ENCODE measurements at regions not wholly inside any gene's neighbourhood (a gene's known extent, or its start where the extent isn't known, plus 50 kb on each side); places are given as distances from the start of the nearest gene placed in this dataset.
"Not testable (repeated sequence)": the region's sequence is repeated elsewhere in the genome, so short reads cannot be mapped to it uniquely, and the experiment has no call there.

DNA sequence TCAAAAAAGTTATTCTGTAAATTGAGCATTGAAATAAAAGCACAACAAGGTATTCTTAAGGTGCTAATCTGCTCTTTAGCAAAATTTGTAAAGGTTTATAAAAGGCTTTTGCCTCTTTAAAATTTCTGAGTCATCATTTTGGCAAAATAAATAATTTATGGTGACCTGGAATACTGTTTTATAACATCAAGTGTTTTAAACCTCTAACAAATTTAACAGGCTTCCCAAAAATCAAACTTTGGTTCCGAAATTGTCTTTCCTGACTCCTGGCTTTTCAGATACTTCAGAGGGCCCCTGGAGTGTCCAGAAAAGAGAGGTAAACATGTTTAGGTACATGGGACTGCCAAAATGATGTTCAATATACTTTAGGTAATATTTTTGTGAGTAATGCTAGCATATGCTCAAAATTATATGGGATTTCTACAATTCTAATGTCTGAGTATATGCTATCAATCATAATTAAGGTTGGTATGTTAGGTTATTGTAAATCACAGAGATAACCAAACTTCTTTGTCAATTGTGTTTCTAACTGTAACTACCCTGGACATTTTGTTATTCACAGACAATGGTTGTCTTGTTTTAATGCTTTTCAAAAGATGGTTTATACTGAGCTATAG is 160.3 kb upstream of the OLIG3 start:
- DNase-seq: no peak

DNA sequence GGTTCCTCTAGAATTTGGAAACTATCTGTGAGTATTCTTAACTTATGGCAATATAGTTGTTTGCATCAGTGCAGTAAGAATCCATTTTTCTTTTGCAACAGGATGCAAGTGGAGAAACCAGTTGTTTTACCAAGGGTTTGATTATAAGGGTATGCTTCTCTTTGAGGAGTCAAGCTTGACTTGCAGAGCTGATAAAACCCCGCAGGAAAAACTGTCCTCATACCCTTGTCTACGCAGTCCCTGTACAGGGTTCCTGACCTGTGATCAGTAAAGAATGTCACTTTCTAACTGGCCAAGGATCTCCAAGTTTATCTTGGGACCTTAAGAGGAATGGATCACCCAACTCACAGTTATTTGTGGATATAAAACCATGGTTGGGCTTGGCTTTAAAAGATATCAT is 161.1 kb upstream of the OLIG3 start:
- DNase-seq: no peak

DNA sequence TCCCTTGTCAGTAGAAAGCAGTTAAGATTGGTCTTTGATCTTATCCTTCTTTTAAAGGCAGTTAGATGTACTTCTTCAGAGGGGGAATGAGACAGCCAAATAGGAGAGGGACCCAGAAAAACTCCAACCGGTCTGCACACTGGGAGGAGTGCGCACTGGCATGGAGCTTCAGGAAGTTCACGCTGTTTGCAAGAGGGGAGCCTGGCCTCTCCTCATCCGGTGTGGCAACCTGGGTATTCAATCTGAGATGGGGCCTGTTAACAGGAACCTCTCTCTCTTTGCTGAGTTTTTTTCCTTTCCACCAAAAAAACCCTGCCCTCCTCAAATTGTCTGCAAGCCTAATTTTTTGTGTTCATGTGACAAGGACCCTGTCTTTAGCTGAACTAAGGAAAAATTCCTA is 162.5 kb upstream of the OLIG3 start:
- no peak for DNase-seq

DNA sequence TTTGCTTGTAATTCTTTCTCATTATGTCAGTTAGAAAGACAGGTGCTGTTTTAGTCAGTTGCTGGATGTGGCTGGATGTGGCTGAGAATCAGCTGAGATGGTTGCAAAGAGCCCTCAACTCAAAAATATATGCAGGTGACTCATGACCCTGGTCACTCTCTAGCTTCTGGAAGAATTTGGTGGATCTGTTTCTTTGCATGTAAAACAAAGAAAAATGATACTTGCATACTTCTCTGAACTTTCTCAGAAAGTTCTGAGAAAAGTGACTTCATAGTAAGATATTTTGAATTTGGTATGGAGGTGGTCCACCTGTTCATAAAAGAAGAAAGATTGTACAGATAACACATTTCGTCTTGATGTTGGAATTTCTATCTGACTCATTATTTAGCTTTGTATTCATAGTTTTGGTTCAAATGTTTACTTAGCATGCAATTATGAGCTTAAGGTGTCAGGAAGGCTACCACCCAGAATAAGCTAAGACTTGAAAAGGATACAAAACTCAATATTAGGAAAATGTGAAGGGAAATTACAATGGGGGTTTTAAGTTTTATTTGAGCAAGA is 163.2 kb upstream of the OLIG3 start:
- no peak for DNase-seq

DNA sequence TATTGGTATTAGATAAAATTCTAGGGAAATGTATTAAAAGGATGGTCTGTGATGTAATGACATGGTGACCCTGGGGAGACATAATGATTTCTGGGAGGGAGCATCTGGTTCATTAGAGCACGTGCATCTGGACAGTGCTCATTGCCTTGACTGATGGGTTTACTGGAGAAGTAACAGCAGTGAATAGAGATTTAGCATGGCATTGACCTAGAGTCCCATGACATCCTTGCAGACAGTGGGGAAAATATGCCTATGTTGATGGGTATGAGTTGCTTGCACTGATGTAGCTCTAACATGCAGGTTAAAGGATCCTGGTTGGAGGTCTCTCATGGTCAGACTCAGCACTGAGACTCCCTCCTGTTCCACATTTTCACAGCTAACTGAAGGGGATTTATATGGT is 164.1 kb upstream of the OLIG3 start:
- DNase-seq: no peak

DNA sequence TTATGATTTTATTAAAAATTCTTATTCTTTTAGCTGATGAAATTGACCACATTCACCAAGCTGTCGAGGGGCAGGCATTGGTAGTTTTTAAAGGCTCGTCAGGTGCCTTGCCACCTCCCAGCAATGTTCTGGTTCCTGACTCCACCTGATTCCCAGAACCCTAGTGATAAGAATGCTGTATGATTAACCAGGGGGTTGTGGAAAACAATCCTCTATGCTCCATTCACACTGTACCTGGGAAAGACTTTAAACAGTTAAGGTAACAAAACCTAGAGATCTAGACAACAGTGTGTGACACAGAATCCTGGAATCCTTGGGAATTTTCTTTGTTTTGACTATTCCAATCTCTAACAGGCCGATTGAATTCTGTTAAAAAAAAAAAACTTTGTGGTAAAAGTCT is 165.7 kb upstream of the OLIG3 start:
- DNase-seq: no peak

DNA sequence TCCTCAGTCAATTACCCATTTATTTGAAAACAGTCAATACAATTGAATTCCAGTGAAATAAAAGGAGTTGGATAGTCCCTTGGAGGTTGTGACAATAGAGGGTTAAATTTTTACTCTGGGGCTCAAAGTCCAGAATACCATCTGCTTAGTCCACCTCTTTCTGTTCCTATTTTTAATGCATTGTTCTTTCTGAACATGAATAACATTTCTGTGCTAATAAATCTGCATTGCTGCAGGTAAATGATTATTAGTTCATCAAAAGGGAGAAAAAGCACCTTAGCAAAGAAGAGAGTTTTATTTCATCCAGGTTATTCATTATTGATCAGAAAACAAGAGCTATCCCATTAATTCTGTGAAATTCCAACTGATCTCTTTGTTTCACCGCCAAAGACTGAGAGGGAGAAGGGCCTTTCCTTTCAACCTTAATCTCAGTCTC is 166.1 kb upstream of the OLIG3 start:
- no peak for DNase-seq

DNA sequence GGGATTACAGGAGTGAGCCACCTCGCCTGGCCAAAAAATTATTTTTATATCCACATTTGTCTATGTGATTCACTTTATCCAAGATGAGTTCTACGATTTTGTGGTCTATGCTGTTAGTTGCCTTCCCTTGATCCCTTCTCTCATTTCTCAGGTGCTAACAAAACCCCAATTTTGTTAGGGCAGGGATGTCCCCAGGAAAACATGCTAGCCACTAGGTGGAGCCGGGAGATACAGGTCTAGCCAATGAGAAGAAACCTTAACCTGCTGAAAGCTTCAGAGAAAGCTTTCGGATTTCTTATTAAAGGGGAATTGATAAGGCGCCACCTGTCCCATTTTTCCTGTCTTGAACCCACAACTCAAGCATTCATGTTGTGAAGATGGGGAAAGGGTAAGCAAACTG is 167.4 kb upstream of the OLIG3 start:
- no peak for DNase-seq

DNA sequence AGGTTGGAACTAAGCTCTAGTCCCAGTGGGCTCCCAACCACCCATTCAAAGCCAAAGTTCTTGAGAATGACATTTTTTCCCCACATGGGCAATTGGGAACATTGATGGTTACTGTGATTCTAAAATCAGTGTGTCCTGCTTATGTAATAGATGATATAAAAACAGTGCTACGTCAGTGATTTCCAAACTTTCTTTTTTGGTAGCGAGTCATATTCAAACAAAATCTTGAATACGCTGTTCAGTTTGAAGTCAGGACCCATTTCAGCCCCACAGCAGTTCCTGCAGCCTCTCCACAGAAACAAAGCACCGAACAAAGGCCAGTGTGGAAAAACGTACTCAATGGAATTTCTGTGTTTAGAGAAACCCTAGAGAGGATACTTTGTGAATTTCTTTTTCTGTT is 170.0 kb upstream of the OLIG3 start:
- DNase-seq: no peak

DNA sequence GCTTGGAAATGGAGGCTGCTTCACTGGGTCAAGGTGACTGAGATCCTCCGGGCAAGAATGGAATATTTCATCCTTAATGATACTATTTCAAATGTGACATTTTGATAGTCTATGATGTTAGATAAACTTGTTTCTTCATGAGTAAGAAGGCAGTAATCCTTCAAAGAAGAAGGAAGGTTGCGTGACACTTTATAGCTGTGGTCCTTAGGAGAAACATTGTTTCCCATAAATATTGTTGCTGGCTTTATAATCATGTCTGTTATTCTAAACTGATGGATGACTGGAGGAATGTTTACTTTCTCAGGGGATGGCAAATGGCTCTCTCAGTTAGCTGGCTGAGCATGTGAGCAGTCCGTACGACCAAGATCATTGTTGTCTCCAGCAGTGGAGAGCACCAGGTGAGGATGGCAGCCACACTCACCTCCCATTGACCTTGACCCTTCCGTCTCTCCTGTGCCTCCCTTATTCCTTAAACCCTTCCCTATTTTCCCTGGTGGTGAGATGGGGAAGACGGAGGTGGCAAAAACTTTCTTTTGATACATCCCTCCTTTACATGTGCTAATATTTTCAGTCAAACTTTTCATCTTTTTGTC is 171.2 kb upstream of the OLIG3 start:
- DNase-seq: no peak

DNA sequence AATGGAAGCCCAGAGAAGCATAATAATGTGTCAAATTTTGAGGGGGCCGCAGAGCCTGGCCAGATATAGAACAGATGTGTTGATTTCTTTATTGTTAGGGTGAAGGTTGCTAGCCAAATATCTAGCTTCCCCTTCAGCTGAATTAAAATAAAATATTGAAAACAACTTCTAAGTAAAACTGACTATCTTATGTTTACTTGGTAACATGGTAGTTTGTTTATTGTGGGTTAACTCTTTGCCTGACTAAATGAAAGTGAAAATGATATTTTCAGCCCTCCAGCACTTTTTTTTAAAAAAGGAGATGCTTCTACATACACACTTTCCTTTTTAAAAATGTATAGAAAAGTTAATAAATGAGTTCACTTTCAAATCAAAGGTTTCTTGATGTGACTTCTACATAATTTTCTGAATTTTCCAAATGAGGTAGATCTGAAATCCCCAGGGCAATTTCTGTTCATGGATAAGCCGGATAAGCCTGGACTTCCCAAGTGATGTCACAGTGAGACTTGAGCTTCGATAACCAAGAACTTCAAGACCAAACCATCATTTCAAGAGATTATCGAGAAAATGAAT is 172.1 kb upstream of the OLIG3 start:
- DNase-seq: no peak

DNA sequence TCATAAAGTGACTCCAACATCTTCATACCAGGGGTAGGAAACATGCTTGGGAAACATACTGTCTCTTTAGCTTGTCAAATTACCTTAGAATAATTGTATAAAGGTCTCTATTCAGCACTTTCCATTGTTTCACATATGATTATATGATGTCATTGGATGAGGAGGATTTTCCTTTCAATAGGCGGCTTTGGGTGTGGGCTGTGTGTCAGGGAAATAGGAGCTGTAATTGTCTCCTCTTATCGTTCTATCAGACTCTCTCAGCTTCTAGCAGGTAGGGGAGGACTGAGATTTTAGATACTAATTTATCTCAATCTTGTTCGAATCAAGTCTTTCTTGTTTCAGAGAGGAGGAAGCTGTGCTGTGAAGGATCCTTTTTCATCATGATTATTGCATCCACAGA is 179.4 kb upstream of the OLIG3 start:
- DNase-seq: no peak

DNA sequence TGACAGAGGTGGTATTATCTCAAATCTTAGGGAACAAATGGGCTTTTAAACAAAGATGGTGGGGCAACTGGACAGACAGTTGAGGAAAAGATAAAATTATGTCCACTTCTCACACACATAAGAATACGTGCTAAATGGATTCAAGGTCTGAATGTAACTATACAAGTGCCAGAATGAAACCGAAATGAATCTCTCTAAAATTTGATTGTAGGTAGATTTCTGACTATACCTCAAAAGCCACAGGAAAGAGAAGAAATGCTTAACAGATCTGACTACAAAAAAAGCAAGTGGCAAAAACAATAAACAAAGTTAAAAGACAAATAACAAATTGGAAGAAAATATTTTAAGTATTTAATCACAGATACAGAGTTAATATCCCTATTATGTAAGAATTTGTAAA is 182.7 kb upstream of the OLIG3 start:
- no peak for DNase-seq

DNA sequence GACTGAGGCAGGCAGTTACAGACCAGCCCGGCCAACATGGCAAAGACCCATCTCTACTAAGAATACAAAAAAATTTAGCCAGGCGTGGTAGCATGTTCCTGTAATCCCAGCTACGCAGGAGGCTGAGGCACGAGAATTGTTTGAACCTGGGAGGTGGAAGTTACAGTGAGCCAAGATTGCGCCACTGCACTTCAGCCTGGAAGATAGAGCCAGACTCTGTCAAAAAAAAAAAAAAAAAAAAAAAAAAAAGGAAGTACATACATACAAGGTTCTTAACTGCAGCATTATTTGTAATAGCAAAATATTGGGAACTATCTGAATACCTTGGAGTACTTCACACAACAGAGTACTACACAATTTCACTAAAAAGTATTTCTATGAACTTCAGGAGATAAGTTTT is 183.5 kb upstream of the OLIG3 start:
- DNase-seq: peak in 1 of 58 donors; percentile 0

DNA sequence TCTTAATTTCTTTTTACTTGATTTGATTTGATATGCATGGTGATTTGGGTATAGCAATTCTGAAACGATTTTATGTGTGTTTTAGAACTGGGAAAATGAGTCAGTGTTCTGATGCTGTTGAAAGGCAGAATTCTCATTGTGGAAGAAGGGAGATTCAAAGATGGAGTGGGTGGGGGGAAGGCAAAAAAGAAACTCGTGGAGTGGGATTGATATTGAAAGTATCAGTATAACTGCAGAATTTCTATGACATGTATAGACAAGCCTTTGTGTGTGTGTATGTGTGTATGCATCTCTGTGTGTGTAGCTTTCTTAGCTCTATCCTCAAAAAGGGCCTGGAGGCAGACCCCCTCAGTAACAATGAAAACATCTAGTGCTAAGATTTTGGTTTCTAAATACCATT is 184.3 kb upstream of the OLIG3 start:
- no peak for DNase-seq

DNA sequence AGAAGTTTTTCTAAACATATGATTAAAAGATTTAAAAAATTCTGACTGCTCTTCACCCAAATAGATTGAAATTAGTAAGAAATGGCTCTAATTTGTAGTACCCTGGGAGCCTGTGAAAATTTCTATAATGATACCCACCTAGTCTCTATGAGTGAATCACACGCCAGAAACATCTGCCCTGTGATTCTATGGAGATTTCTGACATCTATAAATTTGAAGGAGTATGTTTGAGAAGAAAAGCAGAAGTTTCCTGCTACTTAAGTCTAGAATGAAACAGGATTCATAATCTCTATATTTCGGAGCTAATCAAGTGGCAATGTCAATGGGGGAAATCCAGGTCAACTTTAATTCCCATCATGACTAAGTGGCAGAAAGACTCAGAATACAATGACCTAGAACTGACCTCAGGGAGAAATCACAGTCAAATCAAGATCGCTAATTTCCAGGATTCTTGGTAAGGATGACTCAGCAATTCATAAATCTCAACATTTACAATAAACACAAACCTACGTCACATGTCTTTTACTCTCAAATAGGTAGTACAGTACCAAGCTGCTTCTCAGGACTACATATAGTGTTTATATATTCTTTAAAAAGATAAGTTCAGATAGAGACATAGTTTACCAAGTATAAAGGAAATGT is 186.2 kb upstream of the TNFAIP3 start:
- no peak for DNase-seq

DNA sequence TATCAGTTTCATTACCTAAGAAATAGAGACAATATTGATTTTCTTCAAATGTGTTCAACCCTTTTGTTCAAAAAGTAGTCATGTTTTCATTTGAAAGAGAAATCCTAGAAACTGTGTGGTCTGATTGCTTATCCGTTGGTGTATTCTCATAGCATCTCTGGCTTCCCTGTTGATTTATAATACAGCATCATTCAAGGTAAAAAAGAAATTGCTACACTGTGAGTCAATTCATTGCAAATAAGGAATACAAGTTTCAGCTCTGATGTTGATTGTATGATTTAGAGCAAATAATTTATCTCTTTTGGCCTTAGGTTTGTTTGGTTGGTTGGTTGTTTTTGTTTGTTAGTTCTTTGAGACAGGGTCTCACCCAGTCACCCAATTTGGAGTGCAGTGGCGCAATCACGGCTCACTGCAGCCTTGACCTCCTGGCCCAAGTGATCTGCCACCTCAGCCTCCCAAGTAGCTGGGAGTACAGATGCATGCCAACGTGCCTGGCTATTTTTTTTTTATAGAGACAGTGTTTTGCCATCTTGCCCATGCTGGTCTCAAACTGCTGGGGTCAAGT is 185.5 kb upstream of the TNFAIP3 start:
- no peak for DNase-seq

DNA sequence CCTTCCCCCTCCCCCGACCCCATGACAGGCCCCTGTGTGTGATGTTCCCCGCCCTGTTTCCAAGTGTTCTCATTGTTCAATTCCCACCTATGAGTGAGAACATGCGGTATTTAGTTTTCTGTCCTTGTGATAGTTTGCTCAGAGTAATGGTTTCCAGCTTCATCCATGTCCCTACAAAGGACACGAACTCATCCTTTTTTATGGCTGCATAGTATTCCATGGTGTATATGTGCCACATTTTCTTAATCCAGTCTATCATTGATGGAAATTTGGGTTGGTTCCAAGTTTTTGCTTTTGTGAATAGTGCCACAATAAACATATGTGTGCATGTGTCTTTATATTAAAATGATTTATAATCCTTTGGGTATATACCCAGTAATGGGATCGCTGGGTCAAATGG is 184.4 kb upstream of the TNFAIP3 start:
- DNase-seq: not testable (repeated sequence)

DNA sequence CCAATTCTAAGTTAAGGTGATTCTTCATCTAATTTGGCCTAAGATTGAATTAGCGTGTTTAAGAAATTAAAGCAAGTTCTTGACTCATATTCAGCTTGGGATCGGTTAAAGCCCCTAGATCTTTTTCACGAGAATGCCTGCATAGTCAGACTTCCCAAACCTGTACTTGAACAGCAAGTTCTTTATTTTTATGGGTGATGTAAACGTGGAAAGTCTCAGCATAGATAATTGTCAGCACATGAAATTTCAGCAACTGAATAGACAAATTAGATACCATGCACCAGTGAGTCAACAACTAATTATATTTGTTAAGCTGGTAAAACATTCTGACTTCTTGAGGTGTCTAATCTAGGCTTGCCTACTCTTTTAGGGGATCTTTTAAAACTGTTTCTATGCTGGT is 183.1 kb upstream of the TNFAIP3 start:
- no peak for DNase-seq

DNA sequence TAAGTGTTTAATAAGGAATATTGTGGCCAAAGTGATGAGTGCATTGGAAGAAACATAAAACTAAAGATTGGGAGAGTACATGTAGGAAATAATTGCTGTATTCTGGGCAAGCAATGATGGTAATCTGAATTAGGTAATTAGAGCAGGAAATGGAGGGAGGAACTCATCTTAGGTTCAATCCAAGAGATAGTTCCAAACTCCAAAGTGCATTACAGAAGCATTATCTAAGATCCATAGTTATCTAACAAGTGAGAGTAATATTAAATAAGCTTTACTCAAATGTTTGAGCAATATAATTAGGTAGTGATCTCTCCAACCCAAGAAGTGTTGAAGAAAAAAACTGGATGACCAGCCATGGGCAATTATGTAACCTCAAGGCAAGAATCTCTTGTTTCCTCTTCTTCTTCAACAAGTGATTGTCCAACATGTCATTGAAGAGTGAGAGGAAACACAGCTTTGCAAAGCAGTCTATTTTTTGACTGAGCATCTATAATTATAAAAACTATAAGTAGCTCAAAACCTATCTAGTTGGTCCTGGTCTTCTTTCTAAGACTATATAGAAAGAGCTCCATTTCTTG is 181.2 kb upstream of the TNFAIP3 start:
- no peak for DNase-seq

DNA sequence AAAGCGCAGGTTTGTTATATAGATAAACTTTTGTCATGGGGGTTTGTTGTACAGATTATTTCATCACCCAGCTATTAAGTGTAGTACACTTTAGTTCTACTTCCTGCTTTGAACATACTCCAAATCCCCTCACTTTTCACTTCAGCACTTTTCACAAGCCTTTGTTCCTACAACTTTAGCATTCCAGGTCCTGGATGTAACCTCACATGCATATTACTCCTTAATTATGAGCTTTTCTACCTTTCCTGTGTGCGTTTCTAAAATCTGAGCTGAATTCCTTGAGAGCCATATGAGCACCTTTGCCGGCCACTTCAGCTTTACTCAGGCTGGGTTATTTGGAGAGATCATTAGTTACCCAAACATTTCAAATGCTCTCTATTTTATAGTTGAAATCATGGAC is 179.2 kb upstream of the TNFAIP3 start:
- no peak for DNase-seq

Measured in anterior cingulate cortex (tissue), 58 donors.